Neural cell (in vitro differentiated cells): ENCODE measurements at regions not wholly inside any gene's neighbourhood (a gene's known extent, or its start where the extent isn't known, plus 50 kb on each side); places are given as distances from the start of the nearest gene placed in this dataset.

Source experiments
- CTCF ChIP-seq: fragments of 450-650 bp; IDR thresholded peaks from 2 replicates; pipeline ENCODE4 v1.5.1; 2014; ENCODE audit warnings: antibody characterized with exemption, mild to moderate bottlenecking, moderate library complexity; ENCODE audit not compliant: poor library complexity, severe bottlenecking
- EP300 ChIP-seq: fragments of 450-650 bp; conservative IDR thresholded peaks from 2 replicates; pipeline ENCODE4 v1.6.1; 2014; ENCODE audit warnings: antibody characterized with exemption, mild to moderate bottlenecking, moderate library complexity; ENCODE audit not compliant: poor library complexity, severe bottlenecking
- EZH2 ChIP-seq: fragments of 200-600, 300-800 bp; shearing (Covaris generic), sonication (generic); IDR thresholded peaks from 2 replicates; pipeline ENCODE4 v1.6.1; 2014; ENCODE audit warnings: antibody characterized with exemption, low read length, borderline replicate concordance, mild to moderate bottlenecking; ENCODE audit not compliant: insufficient read depth, poor library complexity, severe bottlenecking
- MXI1 ChIP-seq: fragments of 450-650 bp; conservative IDR thresholded peaks from 2 replicates; pipeline ENCODE4 v1.6.1; 2014; ENCODE audit warnings: antibody characterized with exemption, mild to moderate bottlenecking; ENCODE audit not compliant: poor library complexity, severe bottlenecking
- POLR2AphosphoS5 ChIP-seq: IDR thresholded peaks from 2 replicates; pipeline ENCODE4 v1.6.1; 2012
- RAD21 ChIP-seq: fragments of 450-650 bp; conservative IDR thresholded peaks from 2 replicates; pipeline ENCODE4 v1.6.1; 2014; ENCODE audit warnings: antibody characterized with exemption, mild to moderate bottlenecking, moderate library complexity
- SMC3 ChIP-seq: fragments of 450-650 bp; conservative IDR thresholded peaks from 2 replicates; pipeline ENCODE4 v1.6.1; 2014; ENCODE audit warnings: antibody characterized with exemption, mild to moderate bottlenecking, moderate library complexity; ENCODE audit not compliant: poor library complexity
- TAF1 ChIP-seq: IDR thresholded peaks from 2 replicates; pipeline ENCODE4 v1.6.1; 2012; ENCODE audit warnings: low read depth
- TF ChIP-seq, protein P1 (sequence below): IDR thresholded peaks from 2 replicates; pipeline ENCODE4 v1.6.1; 2012; ENCODE audit warnings: borderline replicate concordance

- TF ChIP-seq CTCF (no peak), MXI1 (no peak), EZH2 (no peak), POLR2AphosphoS5 (no peak), EP300 (no peak), RAD21 (no peak), SMC3 (no peak), TAF1 (no peak)
- TF ChIP-seq, protein P1, sequence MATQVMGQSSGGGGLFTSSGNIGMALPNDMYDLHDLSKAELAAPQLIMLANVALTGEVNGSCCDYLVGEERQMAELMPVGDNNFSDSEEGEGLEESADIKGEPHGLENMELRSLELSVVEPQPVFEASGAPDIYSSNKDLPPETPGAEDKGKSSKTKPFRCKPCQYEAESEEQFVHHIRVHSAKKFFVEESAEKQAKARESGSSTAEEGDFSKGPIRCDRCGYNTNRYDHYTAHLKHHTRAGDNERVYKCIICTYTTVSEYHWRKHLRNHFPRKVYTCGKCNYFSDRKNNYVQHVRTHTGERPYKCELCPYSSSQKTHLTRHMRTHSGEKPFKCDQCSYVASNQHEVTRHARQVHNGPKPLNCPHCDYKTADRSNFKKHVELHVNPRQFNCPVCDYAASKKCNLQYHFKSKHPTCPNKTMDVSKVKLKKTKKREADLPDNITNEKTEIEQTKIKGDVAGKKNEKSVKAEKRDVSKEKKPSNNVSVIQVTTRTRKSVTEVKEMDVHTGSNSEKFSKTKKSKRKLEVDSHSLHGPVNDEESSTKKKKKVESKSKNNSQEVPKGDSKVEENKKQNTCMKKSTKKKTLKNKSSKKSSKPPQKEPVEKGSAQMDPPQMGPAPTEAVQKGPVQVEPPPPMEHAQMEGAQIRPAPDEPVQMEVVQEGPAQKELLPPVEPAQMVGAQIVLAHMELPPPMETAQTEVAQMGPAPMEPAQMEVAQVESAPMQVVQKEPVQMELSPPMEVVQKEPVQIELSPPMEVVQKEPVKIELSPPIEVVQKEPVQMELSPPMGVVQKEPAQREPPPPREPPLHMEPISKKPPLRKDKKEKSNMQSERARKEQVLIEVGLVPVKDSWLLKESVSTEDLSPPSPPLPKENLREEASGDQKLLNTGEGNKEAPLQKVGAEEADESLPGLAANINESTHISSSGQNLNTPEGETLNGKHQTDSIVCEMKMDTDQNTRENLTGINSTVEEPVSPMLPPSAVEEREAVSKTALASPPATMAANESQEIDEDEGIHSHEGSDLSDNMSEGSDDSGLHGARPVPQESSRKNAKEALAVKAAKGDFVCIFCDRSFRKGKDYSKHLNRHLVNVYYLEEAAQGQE = no peak
Measured at GRCh38 chr13:86954341-86954740, 716.8 kb upstream of the SLITRK5 start.
